ENCODE measurements at regions not wholly inside any gene's neighbourhood (a gene's known extent, or its start where the extent isn't known, plus 50 kb on each side); places are given as distances from the start of the nearest gene placed in this dataset.
"Not testable (repeated sequence)": the region's sequence is repeated elsewhere in the genome, so short reads cannot be mapped to it uniquely, and the experiment has no call there.

GRCh38 chr14:106366971-106367370 lies 840.6 kb downstream of the TMEM121 start:
- TF ChIP-seq HNF4A (conservative IDR thresholded peaks at IDR 0.05); EGR1 (IDR thresholded peaks at IDR 0.05; ENCODE audit: low read depth in 2 of 2); CTCF (IDR thresholded peaks at IDR 0.05; ENCODE audit: low read depth, low read length, missing input control); RAD21 (IDR thresholded peaks at IDR 0.05); MAX (IDR thresholded peaks at IDR 0.05); YY1 (IDR thresholded peaks at IDR 0.05): not testable (repeated sequence)
